NCI-H510A treated with DMSO at 0.1 percent for 48 hours (cell line): ENCODE measurements at regions not wholly inside any gene's neighbourhood (a gene's known extent, or its start where the extent isn't known, plus 50 kb on each side); places are given as distances from the start of the nearest gene placed in this dataset.

Experiments
- DNase-seq: peaks from one replicate; lab custom pipeline; 2025; lab: John Stamatoyannopoulos, UW

GRCh38 chr13:84332346-84332745 lies 450.1 kb upstream of the SLITRK1 start:
- no peak for DNase-seq

- DNase-seq = no peak
Observed at GRCh38 chr13:84315527-84315926, 433.3 kb upstream of the SLITRK1 start.

GRCh38 chr13:84303035-84303434 lies 420.8 kb upstream of the SLITRK1 start:
- DNase-seq = no peak

- DNase-seq = no peak
Observed at GRCh38 chr13:84297251-84297650, 415.0 kb upstream of the SLITRK1 start.

- no peak for DNase-seq
Observed at GRCh38 chr13:84296401-84296800, 414.1 kb upstream of the SLITRK1 start.

GRCh38 chr13:84294576-84294975 lies 412.3 kb upstream of the SLITRK1 start:
- DNase-seq = no peak

- no peak for DNase-seq
Observed at GRCh38 chr13:84290386-84290785, 408.1 kb upstream of the SLITRK1 start.

- no peak for DNase-seq
Observed at GRCh38 chr13:84279166-84279565, 396.9 kb upstream of the SLITRK1 start.

GRCh38 chr13:84272877-84273562 lies 390.7 kb upstream of the SLITRK1 start:
- no peak for DNase-seq

- no peak for DNase-seq
Observed at GRCh38 chr13:84265257-84265764, 383.0 kb upstream of the SLITRK1 start.

- DNase-seq = no peak
Observed at GRCh38 chr13:84263354-84264069, 381.2 kb upstream of the SLITRK1 start.

GRCh38 chr13:84255226-84255797 lies 373.0 kb upstream of the SLITRK1 start:
- no peak for DNase-seq

- DNase-seq = no peak
Observed at GRCh38 chr13:84249463-84249862, 367.2 kb upstream of the SLITRK1 start.

- DNase-seq = no peak
Observed at GRCh38 chr13:84243340-84243739, 361.1 kb upstream of the SLITRK1 start.

GRCh38 chr13:84239032-84239431 lies 356.8 kb upstream of the SLITRK1 start:
- no peak for DNase-seq

GRCh38 chr13:84238381-84238780 lies 356.1 kb upstream of the SLITRK1 start:
- no peak for DNase-seq

GRCh38 chr13:84237143-84237542 lies 354.9 kb upstream of the SLITRK1 start:
- no peak for DNase-seq

- no peak for DNase-seq
Observed at GRCh38 chr13:84234416-84234815, 352.1 kb upstream of the SLITRK1 start.

GRCh38 chr13:84230568-84230967 lies 348.3 kb upstream of the SLITRK1 start:
- no peak for DNase-seq

- DNase-seq = no peak
Observed at GRCh38 chr13:84211048-84211447, 328.8 kb upstream of the SLITRK1 start.

- no peak for DNase-seq
Observed at GRCh38 chr13:84208246-84208910, 326.1 kb upstream of the SLITRK1 start.

GRCh38 chr13:84207509-84207908 lies 325.2 kb upstream of the SLITRK1 start:
- no peak for DNase-seq

- no peak for DNase-seq
Observed at GRCh38 chr13:84200971-84201370, 318.7 kb upstream of the SLITRK1 start.
